ENCODE measurements at regions not wholly inside any gene's neighbourhood (a gene's known extent, or its start where the extent isn't known, plus 50 kb on each side); places are given as distances from the start of the nearest gene placed in this dataset.

- TF ChIP-seq AR (CRISPR knock-in tag; IDR thresholded peaks at IDR 0.05), result no peak
- peak; percentile 56 for TF ChIP-seq PRDM15 (CRISPR knock-in tag; IDR thresholded peaks at IDR 0.05)
- no peak for TF ChIP-seq NFE2L1 (CRISPR knock-in tag; IDR thresholded peaks at IDR 0.05)
- no peak for TF ChIP-seq MLX (CRISPR knock-in tag; IDR thresholded peaks at IDR 0.05)
- TF ChIP-seq MYBL2 (CRISPR knock-in tag; IDR thresholded peaks at IDR 0.05), result no peak
- no peak for TF ChIP-seq USF1 (CRISPR knock-in tag; IDR thresholded peaks at IDR 0.05)
- TF ChIP-seq CREM (CRISPR knock-in tag; IDR thresholded peaks at IDR 0.05), result no peak
- TF ChIP-seq E2F4 (CRISPR knock-in tag; IDR thresholded peaks at IDR 0.05; ENCODE audit: borderline replicate concordance, low read depth), result peak; percentile 30; the same call in 1 of the 2 replicates
- no peak for TF ChIP-seq FOXP4 (CRISPR knock-in tag; IDR thresholded peaks at IDR 0.05)
- TF ChIP-seq TEAD1 (CRISPR knock-in tag; IDR thresholded peaks at IDR 0.05), result no peak
- no peak for TF ChIP-seq SMAD3 (CRISPR knock-in tag; IDR thresholded peaks at IDR 0.05; ENCODE audit: borderline replicate concordance)
- TF ChIP-seq NR1H2 (CRISPR knock-in tag; IDR thresholded peaks at IDR 0.05), result no peak
- TF ChIP-seq ZNF121 (CRISPR knock-in tag; IDR thresholded peaks at IDR 0.05), result no peak
- TF ChIP-seq PRRX2 (CRISPR knock-in tag; IDR thresholded peaks at IDR 0.05), result no peak
- no peak for TF ChIP-seq GRHL2 (CRISPR knock-in tag; IDR thresholded peaks at IDR 0.05; ENCODE audit: insufficient replicate concordance, severe bottlenecking)
- TF ChIP-seq GABPB1 (CRISPR knock-in tag; IDR thresholded peaks at IDR 0.05), result no peak
- TF ChIP-seq ERG (CRISPR knock-in tag; IDR thresholded peaks at IDR 0.05), result no peak
- no peak for TF ChIP-seq E2F5 (CRISPR knock-in tag; IDR thresholded peaks at IDR 0.05)
- no peak for TF ChIP-seq EMX1 (CRISPR knock-in tag; IDR thresholded peaks at IDR 0.05)
- TF ChIP-seq ESRRA (CRISPR knock-in tag; IDR thresholded peaks at IDR 0.05; ENCODE audit: borderline replicate concordance), result no peak
- no peak for TF ChIP-seq ZBTB21 (CRISPR knock-in tag; IDR thresholded peaks at IDR 0.05; ENCODE audit: borderline replicate concordance)
- TF ChIP-seq SOX15 (CRISPR knock-in tag; IDR thresholded peaks at IDR 0.05), result no peak
- no peak for TF ChIP-seq ELF4 (CRISPR knock-in tag; IDR thresholded peaks at IDR 0.05; ENCODE audit: low read depth)
- TF ChIP-seq PREB (CRISPR knock-in tag; IDR thresholded peaks at IDR 0.05; ENCODE audit: borderline replicate concordance), result no peak
- peak; percentile 59 for TF ChIP-seq ZNF423 (CRISPR knock-in tag; IDR thresholded peaks at IDR 0.05)
These were observed 97.1 kb downstream of the TNFAIP2 start (continued) for GRCh38 chr14:103220134-103220981.

Data from WTC11 (cell line).